Endodermal cell (in vitro differentiated cells): ENCODE measurements at regions not wholly inside any gene's neighbourhood (a gene's known extent, or its start where the extent isn't known, plus 50 kb on each side); places are given as distances from the start of the nearest gene placed in this dataset.

Experiments used
- DNase-seq: peaks from one replicate; pipeline ENCODE4 v3.0.0-alpha.2; 2017
- H3K27ac ChIP-seq: 2 replicates; pipeline ENCODE4 v1.5.1; 2013; ENCODE audit warnings: mild to moderate bottlenecking, low read depth, low read length, moderate library complexity
- H3K27me3 ChIP-seq: 2 replicates; pipeline ENCODE4 v1.6.1; 2013; ENCODE audit warnings: mild to moderate bottlenecking, low read length, moderate library complexity; ENCODE audit not compliant: insufficient read depth, control insufficient read depth, poor library complexity, severe bottlenecking
- H3K36me3 ChIP-seq: 2 replicates; pipeline ENCODE4 v1.7.0; 2013; ENCODE audit warnings: mild to moderate bottlenecking, low read length, moderate library complexity; ENCODE audit not compliant: control insufficient read depth, insufficient read depth
- H3K4me1 ChIP-seq: one replicate; pipeline ENCODE4 v1.7.0; 2013; ENCODE audit warnings: low read length; ENCODE audit not compliant: control insufficient read depth, insufficient read depth
- H3K4me3 ChIP-seq: 2 replicates; pipeline ENCODE4 v1.5.1; 2013; ENCODE audit warnings: mild to moderate bottlenecking, low read length, moderate library complexity
- H3K9ac ChIP-seq: 2 replicates; pipeline ENCODE4 v1.6.1; 2013; ENCODE audit warnings: mild to moderate bottlenecking, low read length, moderate library complexity; ENCODE audit not compliant: poor library complexity, severe bottlenecking; ENCODE audit errors: extremely low read depth
- H3K9me3 ChIP-seq: 2 replicates; pipeline ENCODE4 v1.6.1; 2013; ENCODE audit warnings: mild to moderate bottlenecking, low read length, moderate library complexity; ENCODE audit not compliant: control insufficient read depth
- H3K27ac Mint-ChIP-seq: 2 replicates; pipeline ENCODE4 v1.8.0; 2020; ENCODE audit warnings: mixed read lengths
- H3K27me3 Mint-ChIP-seq: 2 replicates; pipeline ENCODE4 v1.8.0; 2021; ENCODE audit warnings: mild to moderate bottlenecking, mixed read lengths; ENCODE audit not compliant: insufficient read depth
- H3K36me3 Mint-ChIP-seq: 2 replicates; pipeline ENCODE4 v1.8.0; 2020; ENCODE audit warnings: low read depth, mixed read lengths
- H3K4me1 Mint-ChIP-seq: 2 replicates; pipeline ENCODE4 v1.8.0; 2020; ENCODE audit warnings: mixed read lengths
- H3K4me3 Mint-ChIP-seq: 2 replicates; pipeline ENCODE4 v1.8.0; 2020; ENCODE audit warnings: mild to moderate bottlenecking, moderate library complexity, mixed read lengths
- H3K9me3 Mint-ChIP-seq: 2 replicates; pipeline ENCODE4 v1.8.0; 2020; ENCODE audit warnings: mild to moderate bottlenecking, mixed read lengths
- WGBS, 2 experiments: methylation state at CpG; one replicate each; pipeline versions ENCODE4 v1.1.5 to v1.1.7; 2013; ENCODE audit warnings: missing lambda C conversion rate in 2 of 2, mixed read lengths in 1 of 2; ENCODE audit not compliant: insufficient coverage in 1 of 2, insufficient read length in 1 of 2; 5-methylcytosine and 5-hydroxymethylcytosine counted together
- TF ChIP-seq, protein P1 (sequence below): fragments of 200-600 bp; sonication (generic); conservative IDR thresholded peaks from 2 replicates; pipeline ENCODE4 v1.5.0; 2021; ENCODE audit warnings: antibody characterized with exemption, mild to moderate bottlenecking

DNA sequence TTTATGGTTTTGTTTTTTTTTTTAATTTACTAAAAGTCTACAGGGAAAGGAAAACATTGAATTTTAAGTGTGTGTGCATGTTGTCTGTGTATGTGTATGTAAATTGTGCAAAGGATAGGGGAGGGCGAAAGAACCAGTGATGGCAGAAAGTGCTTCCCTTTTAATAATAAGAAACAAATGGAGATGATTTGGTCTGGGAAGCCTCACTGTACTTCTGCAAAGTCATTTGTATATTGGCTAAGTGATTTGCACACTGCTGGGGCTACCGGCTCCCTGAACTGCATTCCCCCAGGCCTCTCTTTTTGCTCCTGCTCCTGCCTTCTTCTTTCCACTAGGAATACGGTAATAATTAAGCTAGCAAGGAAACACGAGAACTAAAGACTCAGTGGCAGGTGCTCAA, 101.2 kb downstream of the CD47 start:
- Mint-ChIP-seq H3K27ac (no peak overlapping the region), H3K27me3 (peaks cover 3% of the 10 kb centered on the region), H3K4me1 (no peaks in the 10 kb centered on the region), H3K9me3 (no peaks in the 10 kb centered on the region), H3K4me3 (no peak overlapping the region), H3K36me3 (no peaks in the 10 kb centered on the region)
- Histone ChIP-seq H3K9me3 (no peaks in the 10 kb centered on the region), H3K27me3 (no peaks in the 10 kb centered on the region), H3K27ac (no peak overlapping the region), H3K4me3 (no peak overlapping the region), H3K36me3 (no peaks in the 10 kb centered on the region), H3K4me1 (no peaks in the 10 kb centered on the region), H3K9ac (no peak overlapping the region)
- DNase-seq: no peak
- TF ChIP-seq, protein P1, sequence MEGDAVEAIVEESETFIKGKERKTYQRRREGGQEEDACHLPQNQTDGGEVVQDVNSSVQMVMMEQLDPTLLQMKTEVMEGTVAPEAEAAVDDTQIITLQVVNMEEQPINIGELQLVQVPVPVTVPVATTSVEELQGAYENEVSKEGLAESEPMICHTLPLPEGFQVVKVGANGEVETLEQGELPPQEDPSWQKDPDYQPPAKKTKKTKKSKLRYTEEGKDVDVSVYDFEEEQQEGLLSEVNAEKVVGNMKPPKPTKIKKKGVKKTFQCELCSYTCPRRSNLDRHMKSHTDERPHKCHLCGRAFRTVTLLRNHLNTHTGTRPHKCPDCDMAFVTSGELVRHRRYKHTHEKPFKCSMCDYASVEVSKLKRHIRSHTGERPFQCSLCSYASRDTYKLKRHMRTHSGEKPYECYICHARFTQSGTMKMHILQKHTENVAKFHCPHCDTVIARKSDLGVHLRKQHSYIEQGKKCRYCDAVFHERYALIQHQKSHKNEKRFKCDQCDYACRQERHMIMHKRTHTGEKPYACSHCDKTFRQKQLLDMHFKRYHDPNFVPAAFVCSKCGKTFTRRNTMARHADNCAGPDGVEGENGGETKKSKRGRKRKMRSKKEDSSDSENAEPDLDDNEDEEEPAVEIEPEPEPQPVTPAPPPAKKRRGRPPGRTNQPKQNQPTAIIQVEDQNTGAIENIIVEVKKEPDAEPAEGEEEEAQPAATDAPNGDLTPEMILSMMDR: no peak
- 0 to 66% methylated on average over 1 to 4 of the region's 4 CpGs for WGBS, 2 experiments

DNA sequence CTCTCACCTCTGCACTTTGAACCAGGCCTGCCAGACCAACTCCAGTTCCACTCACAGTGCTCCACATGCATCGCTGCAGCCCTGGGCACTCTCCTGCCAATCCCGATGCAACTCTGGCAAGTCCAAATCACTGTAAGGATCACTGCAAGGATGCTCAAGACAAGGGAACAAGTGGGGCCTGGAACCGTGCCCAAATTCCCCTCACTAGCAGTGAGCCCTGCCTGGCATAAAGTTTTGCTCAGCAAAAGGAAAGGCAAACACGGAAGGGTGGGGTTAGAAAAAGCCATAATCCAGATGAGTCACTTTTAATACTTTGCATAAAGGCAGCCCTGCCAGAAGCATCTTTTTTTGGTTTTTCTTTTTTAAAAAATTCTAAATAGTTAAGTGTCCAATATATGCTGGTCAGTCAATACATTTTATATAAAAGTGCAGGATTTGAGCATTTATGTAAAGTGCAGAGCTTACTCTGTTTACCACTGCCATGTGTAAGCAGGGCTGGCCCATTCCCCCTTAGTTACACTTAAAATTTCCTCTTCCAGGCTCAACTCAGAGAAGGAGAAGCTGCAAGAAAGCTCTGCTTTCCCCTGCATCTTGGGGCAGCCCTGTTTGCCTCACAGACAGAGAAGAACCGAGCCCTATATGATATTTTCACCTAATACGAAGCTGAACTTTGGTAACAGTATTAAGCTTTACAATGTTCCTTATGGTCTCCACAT, 102.2 kb downstream of the CD47 start:
- H3K27ac Mint-ChIP-seq: no peak overlapping the region
- H3K9ac ChIP-seq: no peak overlapping the region
- no peaks in the 10 kb centered on the region for H3K36me3 Mint-ChIP-seq
- peaks cover 3% of the 10 kb centered on the region for H3K27me3 Mint-ChIP-seq
- no peaks in the 10 kb centered on the region for H3K4me1 Mint-ChIP-seq
- WGBS, 2 experiments: 84 to 100% methylated on average over 4 to 6 of the region's 6 CpGs
- TF ChIP-seq, protein P1: no peak
- no peak for DNase-seq
- H3K4me3 Mint-ChIP-seq: no peak overlapping the region
- no peaks in the 10 kb centered on the region for H3K4me1 ChIP-seq
- no peaks in the 10 kb centered on the region for H3K36me3 ChIP-seq
- H3K9me3 ChIP-seq: no peaks in the 10 kb centered on the region
- H3K27ac ChIP-seq: no peak overlapping the region
- no peak overlapping the region for H3K4me3 ChIP-seq
- H3K27me3 ChIP-seq: no peaks in the 10 kb centered on the region
- H3K9me3 Mint-ChIP-seq: no peaks in the 10 kb centered on the region

DNA sequence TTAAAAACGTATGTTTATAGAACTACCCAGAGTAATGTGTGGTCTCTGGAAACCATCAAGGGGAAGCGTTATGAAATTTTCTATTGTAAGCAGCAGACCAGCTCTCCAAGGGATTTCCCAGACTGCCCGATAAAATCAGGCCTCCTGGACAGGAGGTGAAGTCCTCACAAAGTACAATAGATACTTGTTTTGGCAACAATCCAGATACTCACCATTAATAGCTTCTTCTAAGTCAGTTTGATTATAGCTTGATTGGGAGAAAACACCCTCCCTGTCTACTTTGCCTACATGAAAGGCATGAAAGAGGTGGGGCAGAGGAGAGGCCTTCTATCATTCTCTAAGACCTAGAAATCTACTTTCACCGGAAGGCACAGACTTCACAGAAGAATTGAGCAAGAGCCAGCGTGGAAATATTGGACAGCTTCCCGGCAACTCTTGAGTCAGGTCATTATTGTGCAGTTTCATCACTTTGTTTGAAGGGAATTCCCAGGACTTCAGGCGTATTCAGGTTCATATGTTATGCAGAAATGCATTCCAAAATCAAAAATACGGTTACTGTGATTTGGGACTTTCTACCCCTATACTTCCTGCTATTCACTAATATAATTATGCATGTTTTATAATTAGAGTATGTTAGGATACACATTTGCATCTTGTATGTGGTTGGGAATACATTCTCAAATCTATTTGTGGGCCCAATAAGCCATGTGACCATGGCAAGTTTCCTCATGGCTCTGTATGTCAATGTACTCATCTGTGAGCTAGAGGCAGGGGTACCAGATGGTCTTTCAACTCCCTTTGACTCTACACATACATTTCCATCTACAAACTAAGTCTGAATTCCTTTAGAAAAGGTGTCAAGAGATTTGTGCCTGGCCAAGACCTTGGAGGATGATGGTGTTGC, 103.5 kb downstream of the CD47 start:
- WGBS, 2 experiments: 94 to 98% methylated on average over 6 to 8 of the region's 8 CpGs
- Mint-ChIP-seq H3K4me1 (no peaks in the 10 kb centered on the region), H3K9me3 (no peaks in the 10 kb centered on the region), H3K27me3 (no peaks in the 10 kb centered on the region), H3K4me3 (no peak overlapping the region), H3K27ac (no peak overlapping the region), H3K36me3 (no peaks in the 10 kb centered on the region)
- Histone ChIP-seq H3K4me3 (no peak overlapping the region), H3K9ac (no peak overlapping the region), H3K9me3 (no peaks in the 10 kb centered on the region), H3K27me3 (no peaks in the 10 kb centered on the region), H3K36me3 (no peaks in the 10 kb centered on the region), H3K27ac (no peak overlapping the region), H3K4me1 (no peaks in the 10 kb centered on the region)
- DNase-seq: no peak
- TF ChIP-seq, protein P1: no peak
